Osteoblast (primary cell): ENCODE measurements at regions not wholly inside any gene's neighbourhood (a gene's known extent, or its start where the extent isn't known, plus 50 kb on each side); places are given as distances from the start of the nearest gene placed in this dataset.

Experiments used
- DNase-seq: peaks from one replicate; pipeline ENCODE4 v3.0.0; 2011; ENCODE audit warnings: low spot score, mixed read lengths; ENCODE audit not compliant: insufficient read length; ENCODE audit errors: missing footprints
- H2AFZ ChIP-seq: 2 replicates; pipeline ENCODE4 v1.6.0; 2011; ENCODE audit warnings: mild to moderate bottlenecking, low read length
- H3K27ac ChIP-seq: 2 replicates; pipeline ENCODE4 v1.5.1; 2011; ENCODE audit warnings: mild to moderate bottlenecking, low read depth, low read length, moderate library complexity
- H3K27me3 ChIP-seq: 2 replicates; pipeline ENCODE4 v1.6.0; 2012; ENCODE audit warnings: mild to moderate bottlenecking, control low read depth, inconsistent platforms, low read length, moderate library complexity; ENCODE audit not compliant: insufficient read depth
- H3K36me3 ChIP-seq: 2 replicates; pipeline ENCODE4 v1.5.1; 2011; ENCODE audit warnings: mild to moderate bottlenecking, low read length, control low read depth, moderate library complexity; ENCODE audit not compliant: insufficient read depth
- H3K4me1 ChIP-seq: 2 replicates; pipeline ENCODE4 v1.5.1; 2011; ENCODE audit warnings: mild to moderate bottlenecking, low read length, control low read depth, moderate library complexity; ENCODE audit not compliant: insufficient read depth
- H3K4me2 ChIP-seq: 2 replicates; pipeline ENCODE4 v1.6.0; 2011; ENCODE audit warnings: mild to moderate bottlenecking, low read length; ENCODE audit not compliant: insufficient read depth
- H3K4me3 ChIP-seq: fragments of 200-600 bp; sonication (generic); 3 replicates; pipeline ENCODE4 v1.5.1; 2012; ENCODE audit warnings: mild to moderate bottlenecking, low read length, inconsistent platforms; ENCODE audit not compliant: insufficient read depth
- H3K79me2 ChIP-seq: 2 replicates; pipeline ENCODE4 v1.6.0; 2012; ENCODE audit warnings: mild to moderate bottlenecking, low read length, control low read depth, inconsistent platforms; ENCODE audit not compliant: insufficient read depth
- H3K9me3 ChIP-seq: 2 replicates; pipeline ENCODE4 v1.5.1; 2011; ENCODE audit warnings: low read depth, low read length, control low read depth
- H4K20me1 ChIP-seq: 2 replicates; pipeline ENCODE4 v1.6.0; 2012; ENCODE audit warnings: mild to moderate bottlenecking, low read length, control low read depth; ENCODE audit not compliant: insufficient read depth
- CTCF ChIP-seq: IDR thresholded peaks from 2 replicates; pipeline ENCODE4 v1.5.1; 2011; ENCODE audit warnings: mild to moderate bottlenecking, low read depth, low read length, moderate library complexity; ENCODE audit errors: extremely low read depth

- Histone ChIP-seq H3K9me3 (no peaks in the 10 kb centered on the region), H2AFZ (no peak overlapping the region), H3K27ac (no peak overlapping the region), H3K4me3 (no peak overlapping the region), H3K36me3 (no peaks in the 10 kb centered on the region), H4K20me1 (no peaks in the 10 kb centered on the region), H3K27me3 (peaks cover 4% of the 10 kb centered on the region), H3K4me2 (no peak overlapping the region), H3K79me2 (no peaks in the 10 kb centered on the region), H3K4me1 (no peaks in the 10 kb centered on the region)
- no peak for TF ChIP-seq CTCF
- DNase-seq, result no peak
These were observed 192.9 kb downstream of the CARTPT start for GRCh38 chr5:71912021-71912420.

GRCh38 chr5:71914281-71914680 lies 193.0 kb upstream of the MAP1B start:
- TF ChIP-seq CTCF, result no peak
- no peaks in the 10 kb centered on the region for H3K79me2 ChIP-seq
- H3K36me3 ChIP-seq, result no peaks in the 10 kb centered on the region
- no peaks in the 10 kb centered on the region for H4K20me1 ChIP-seq
- no peak overlapping the region for H2AFZ ChIP-seq
- no peak overlapping the region for H3K27ac ChIP-seq
- peaks cover 8% of the 10 kb centered on the region for H3K27me3 ChIP-seq
- no peaks in the 10 kb centered on the region for H3K4me1 ChIP-seq
- DNase-seq, result no peak
- no peak overlapping the region for H3K4me3 ChIP-seq
- no peak overlapping the region for H3K4me2 ChIP-seq
- no peaks in the 10 kb centered on the region for H3K9me3 ChIP-seq

- H3K27ac ChIP-seq, result peak overlapping the region; percentile 24
- peaks cover 27% of the 10 kb centered on the region for H3K4me1 ChIP-seq
- no peak for DNase-seq
- no peak overlapping the region for H3K4me2 ChIP-seq
- peaks cover 2% of the 10 kb centered on the region for H3K27me3 ChIP-seq
- H3K9me3 ChIP-seq, result no peaks in the 10 kb centered on the region
- H3K4me3 ChIP-seq, result no peak overlapping the region
- H3K79me2 ChIP-seq, result no peaks in the 10 kb centered on the region
- TF ChIP-seq CTCF, result no peak
- H2AFZ ChIP-seq, result peak overlapping the region; percentile 6
- no peaks in the 10 kb centered on the region for H3K36me3 ChIP-seq
- no peaks in the 10 kb centered on the region for H4K20me1 ChIP-seq
These were observed 184.6 kb upstream of the MAP1B start for GRCh38 chr5:71922584-71923106.

GRCh38 chr5:71923755-71924154 lies 183.5 kb upstream of the MAP1B start:
- peaks cover 27% of the 10 kb centered on the region for H3K4me1 ChIP-seq
- H3K9me3 ChIP-seq, result no peaks in the 10 kb centered on the region

More at GRCh38 chr5:71923755-71924154, 183.5 kb upstream of the MAP1B start:
- H3K79me2 ChIP-seq, result no peaks in the 10 kb centered on the region
- H2AFZ ChIP-seq, result no peak overlapping the region
- H3K27ac ChIP-seq, result no peak overlapping the region
- H3K4me3 ChIP-seq, result no peak overlapping the region
- H3K27me3 ChIP-seq, result no peaks in the 10 kb centered on the region
- H4K20me1 ChIP-seq, result no peaks in the 10 kb centered on the region
- DNase-seq, result no peak
- H3K4me2 ChIP-seq, result peak overlapping the region; percentile 11
- TF ChIP-seq CTCF, result no peak
- H3K36me3 ChIP-seq, result no peaks in the 10 kb centered on the region
